ENCODE measurements at regions not wholly inside any gene's neighbourhood (a gene's known extent, or its start where the extent isn't known, plus 50 kb on each side); places are given as distances from the start of the nearest gene placed in this dataset.

DNA sequence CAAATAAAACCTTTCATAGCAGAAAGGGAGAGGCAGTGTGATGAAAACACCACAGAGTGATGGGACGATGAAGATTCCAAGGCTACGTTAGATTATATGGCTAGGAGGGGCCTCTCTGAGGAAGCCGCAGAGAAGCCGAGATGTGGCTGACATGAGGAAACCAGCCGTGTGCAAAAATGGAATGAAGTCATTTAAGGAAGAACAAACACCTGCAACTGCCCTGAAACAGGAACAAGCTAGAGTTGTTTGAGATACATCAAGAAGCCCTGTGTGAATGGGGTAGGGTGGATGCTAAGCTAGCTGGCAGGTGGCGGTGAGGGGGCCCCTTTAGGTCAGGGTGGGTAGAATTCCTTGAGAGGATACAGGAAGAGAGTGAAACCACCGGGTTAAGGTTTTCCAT is 129.5 kb downstream of the KLF6 start:
- no peak for TF ChIP-seq SMC3 (IDR thresholded peaks at IDR 0.05; ENCODE audit: low read depth, low read length)
- TF ChIP-seq, protein P1, sequence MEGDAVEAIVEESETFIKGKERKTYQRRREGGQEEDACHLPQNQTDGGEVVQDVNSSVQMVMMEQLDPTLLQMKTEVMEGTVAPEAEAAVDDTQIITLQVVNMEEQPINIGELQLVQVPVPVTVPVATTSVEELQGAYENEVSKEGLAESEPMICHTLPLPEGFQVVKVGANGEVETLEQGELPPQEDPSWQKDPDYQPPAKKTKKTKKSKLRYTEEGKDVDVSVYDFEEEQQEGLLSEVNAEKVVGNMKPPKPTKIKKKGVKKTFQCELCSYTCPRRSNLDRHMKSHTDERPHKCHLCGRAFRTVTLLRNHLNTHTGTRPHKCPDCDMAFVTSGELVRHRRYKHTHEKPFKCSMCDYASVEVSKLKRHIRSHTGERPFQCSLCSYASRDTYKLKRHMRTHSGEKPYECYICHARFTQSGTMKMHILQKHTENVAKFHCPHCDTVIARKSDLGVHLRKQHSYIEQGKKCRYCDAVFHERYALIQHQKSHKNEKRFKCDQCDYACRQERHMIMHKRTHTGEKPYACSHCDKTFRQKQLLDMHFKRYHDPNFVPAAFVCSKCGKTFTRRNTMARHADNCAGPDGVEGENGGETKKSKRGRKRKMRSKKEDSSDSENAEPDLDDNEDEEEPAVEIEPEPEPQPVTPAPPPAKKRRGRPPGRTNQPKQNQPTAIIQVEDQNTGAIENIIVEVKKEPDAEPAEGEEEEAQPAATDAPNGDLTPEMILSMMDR (conservative IDR thresholded peaks at IDR 0.05; ENCODE audit: low read depth, low read length) = no peak
- no peak for TF ChIP-seq MXI1 (IDR thresholded peaks at IDR 0.05; ENCODE audit: borderline replicate concordance, low read depth, low read length)
- TF ChIP-seq POLR2A (IDR thresholded peaks at IDR 0.05; ENCODE audit: low read depth, low read length) = no peak
- no peak for TF ChIP-seq RCOR1 (IDR thresholded peaks at IDR 0.05; ENCODE audit: insufficient replicate concordance, low read length)
- no peak for TF ChIP-seq MAFK (IDR thresholded peaks at IDR 0.05; ENCODE audit: low read depth, low read length)
- TF ChIP-seq, protein P2, sequence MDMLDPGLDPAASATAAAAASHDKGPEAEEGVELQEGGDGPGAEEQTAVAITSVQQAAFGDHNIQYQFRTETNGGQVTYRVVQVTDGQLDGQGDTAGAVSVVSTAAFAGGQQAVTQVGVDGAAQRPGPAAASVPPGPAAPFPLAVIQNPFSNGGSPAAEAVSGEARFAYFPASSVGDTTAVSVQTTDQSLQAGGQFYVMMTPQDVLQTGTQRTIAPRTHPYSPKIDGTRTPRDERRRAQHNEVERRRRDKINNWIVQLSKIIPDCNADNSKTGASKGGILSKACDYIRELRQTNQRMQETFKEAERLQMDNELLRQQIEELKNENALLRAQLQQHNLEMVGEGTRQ (IDR thresholded peaks at IDR 0.05; ENCODE audit: low read depth, low read length) = no peak
- TF ChIP-seq RAD21 (IDR thresholded peaks at IDR 0.05; ENCODE audit: low read length) = no peak
- no peak for TF ChIP-seq CEBPB (IDR thresholded peaks at IDR 0.05; ENCODE audit: low read depth, low read length)
- TF ChIP-seq FOS (IDR thresholded peaks at IDR 0.05; ENCODE audit: low read depth, low read length) = no peak
- no peak for TF ChIP-seq CHD1 (IDR thresholded peaks at IDR 0.05; ENCODE audit: low read depth, low read length)
